ENCODE measurements at regions not wholly inside any gene's neighbourhood (a gene's known extent, or its start where the extent isn't known, plus 50 kb on each side); places are given as distances from the start of the nearest gene placed in this dataset.

GRCh38 chr4:182179105-182179504 is 64.1 kb upstream of the TENM3 start:
- H3K9me2 ChIP-seq (replicated peaks; ENCODE audit: insufficient read depth, low read length): no peaks in the 10 kb centered on the region
- no peaks in the 10 kb centered on the region for H3K36me3 ChIP-seq (replicated peaks; ENCODE audit: insufficient read depth, low read length)
- no peaks in the 10 kb centered on the region for H3K79me2 ChIP-seq (ENCODE audit: low read length)
- H4K20me1 ChIP-seq (ENCODE audit: insufficient read depth, low read length): no peaks in the 10 kb centered on the region
- no peak overlapping the region for H2AFZ ChIP-seq (ENCODE audit: low read length)
- H3K4me2 ChIP-seq (ENCODE audit: low read depth, low read length): no peak overlapping the region
- H3K9ac ChIP-seq (ENCODE audit: low read length): no peak overlapping the region
- no peaks in the 10 kb centered on the region for H3K9me3 ChIP-seq (replicated peaks; ENCODE audit: insufficient read depth, low read length)
- no peaks in the 10 kb centered on the region for H3K4me1 ChIP-seq (ENCODE audit: low read length)
- no peak for DNase-seq
- no peaks in the 10 kb centered on the region for H3K27me3 ChIP-seq (replicated peaks; ENCODE audit: insufficient read depth, low read length)
- TF ChIP-seq, protein P1, sequence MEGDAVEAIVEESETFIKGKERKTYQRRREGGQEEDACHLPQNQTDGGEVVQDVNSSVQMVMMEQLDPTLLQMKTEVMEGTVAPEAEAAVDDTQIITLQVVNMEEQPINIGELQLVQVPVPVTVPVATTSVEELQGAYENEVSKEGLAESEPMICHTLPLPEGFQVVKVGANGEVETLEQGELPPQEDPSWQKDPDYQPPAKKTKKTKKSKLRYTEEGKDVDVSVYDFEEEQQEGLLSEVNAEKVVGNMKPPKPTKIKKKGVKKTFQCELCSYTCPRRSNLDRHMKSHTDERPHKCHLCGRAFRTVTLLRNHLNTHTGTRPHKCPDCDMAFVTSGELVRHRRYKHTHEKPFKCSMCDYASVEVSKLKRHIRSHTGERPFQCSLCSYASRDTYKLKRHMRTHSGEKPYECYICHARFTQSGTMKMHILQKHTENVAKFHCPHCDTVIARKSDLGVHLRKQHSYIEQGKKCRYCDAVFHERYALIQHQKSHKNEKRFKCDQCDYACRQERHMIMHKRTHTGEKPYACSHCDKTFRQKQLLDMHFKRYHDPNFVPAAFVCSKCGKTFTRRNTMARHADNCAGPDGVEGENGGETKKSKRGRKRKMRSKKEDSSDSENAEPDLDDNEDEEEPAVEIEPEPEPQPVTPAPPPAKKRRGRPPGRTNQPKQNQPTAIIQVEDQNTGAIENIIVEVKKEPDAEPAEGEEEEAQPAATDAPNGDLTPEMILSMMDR (IDR thresholded peaks at IDR 0.05; ENCODE audit: low read length): no peak
- TF ChIP-seq EZH2 (optimal IDR thresholded peaks at IDR 0.05; ENCODE audit: low read depth, low read length) (no peak), EZH2phosphoT487 (IDR thresholded peaks at IDR 0.05; ENCODE audit: low read length) (no peak)
- H3K4me3 ChIP-seq (ENCODE audit: low read length): no peak overlapping the region
- H3K27ac ChIP-seq (ENCODE audit: low read length): no peak overlapping the region
- no peaks in the 10 kb centered on the region for H3F3A ChIP-seq (ENCODE audit: insufficient read depth, low read length)

DNA sequence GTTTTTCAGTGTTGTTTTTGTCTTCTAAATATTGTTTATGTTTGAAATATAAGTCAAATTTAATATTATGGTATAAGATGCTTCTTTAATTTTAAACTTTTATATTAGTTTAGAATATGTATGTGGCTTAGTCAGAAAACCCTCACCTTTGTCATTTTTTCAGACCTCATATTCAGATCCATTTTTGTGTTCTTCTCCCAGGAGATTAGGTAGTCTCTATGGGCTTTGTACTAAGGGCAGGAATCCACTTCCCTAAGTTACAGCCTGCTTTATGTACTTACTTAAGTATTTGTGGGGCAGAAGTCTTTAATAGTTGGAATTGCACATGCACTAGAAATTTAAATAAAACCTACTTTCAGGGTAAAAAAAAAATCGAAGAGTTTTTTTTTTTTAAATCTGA is 63.5 kb upstream of the TENM3 start:
- H3K79me2 ChIP-seq (ENCODE audit: low read length): no peaks in the 10 kb centered on the region
- H3K9ac ChIP-seq (ENCODE audit: low read length): no peak overlapping the region
- no peaks in the 10 kb centered on the region for H3K4me1 ChIP-seq (ENCODE audit: low read length)
- no peaks in the 10 kb centered on the region for H3F3A ChIP-seq (ENCODE audit: insufficient read depth, low read length)
- H3K4me3 ChIP-seq (ENCODE audit: low read length): no peak overlapping the region
- no peak overlapping the region for H3K27ac ChIP-seq (ENCODE audit: low read length)
- H3K36me3 ChIP-seq (replicated peaks; ENCODE audit: insufficient read depth, low read length): no peaks in the 10 kb centered on the region
- no peaks in the 10 kb centered on the region for H3K27me3 ChIP-seq (replicated peaks; ENCODE audit: insufficient read depth, low read length)
- no peak overlapping the region for H3K4me2 ChIP-seq (ENCODE audit: low read depth, low read length)
- H2AFZ ChIP-seq (ENCODE audit: low read length): no peak overlapping the region
- TF ChIP-seq, protein P1 (IDR thresholded peaks at IDR 0.05; ENCODE audit: low read length): no peak
- no peak for TF ChIP-seq EZH2phosphoT487 (IDR thresholded peaks at IDR 0.05; ENCODE audit: low read length)
- no peak for TF ChIP-seq EZH2 (optimal IDR thresholded peaks at IDR 0.05; ENCODE audit: low read depth, low read length)
- no peak for DNase-seq
- no peaks in the 10 kb centered on the region for H3K9me3 ChIP-seq (replicated peaks; ENCODE audit: insufficient read depth, low read length)
- no peaks in the 10 kb centered on the region for H4K20me1 ChIP-seq (ENCODE audit: insufficient read depth, low read length)
- no peaks in the 10 kb centered on the region for H3K9me2 ChIP-seq (replicated peaks; ENCODE audit: insufficient read depth, low read length)

DNA sequence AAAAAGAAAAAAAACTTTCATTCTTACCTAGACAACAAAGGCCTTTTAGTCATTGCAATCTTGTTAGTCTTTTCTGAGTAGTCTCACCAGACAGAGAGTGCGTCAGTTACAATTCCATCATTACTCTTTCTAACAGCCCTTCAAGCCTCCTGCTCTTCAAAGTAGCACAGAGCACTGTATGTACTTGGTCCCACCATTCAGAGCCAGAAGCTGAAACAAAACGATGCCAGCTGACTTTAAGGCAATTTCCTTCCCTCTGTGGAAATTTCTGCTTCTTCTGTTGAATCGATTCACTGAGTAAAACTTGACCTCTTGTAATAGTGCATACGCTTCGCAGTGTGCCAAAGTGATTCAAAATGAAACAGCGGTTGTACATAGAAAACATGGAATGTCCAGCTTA is 57.7 kb upstream of the TENM3 start:
- Histone ChIP-seq H4K20me1 (ENCODE audit: insufficient read depth, low read length) (no peaks in the 10 kb centered on the region), H3K27ac (ENCODE audit: low read length) (no peak overlapping the region), H3K4me1 (ENCODE audit: low read length) (no peaks in the 10 kb centered on the region), H3K9me3 (replicated peaks; ENCODE audit: insufficient read depth, low read length) (no peaks in the 10 kb centered on the region), H3K27me3 (replicated peaks; ENCODE audit: insufficient read depth, low read length) (no peaks in the 10 kb centered on the region), H3K4me2 (ENCODE audit: low read depth, low read length) (no peak overlapping the region), H3K79me2 (ENCODE audit: low read length) (no peaks in the 10 kb centered on the region), H2AFZ (ENCODE audit: low read length) (no peak overlapping the region), H3K9me2 (replicated peaks; ENCODE audit: insufficient read depth, low read length) (no peaks in the 10 kb centered on the region), H3K4me3 (ENCODE audit: low read length) (no peak overlapping the region), H3K9ac (ENCODE audit: low read length) (no peak overlapping the region), H3F3A (ENCODE audit: insufficient read depth, low read length) (no peaks in the 10 kb centered on the region), H3K36me3 (replicated peaks; ENCODE audit: insufficient read depth, low read length) (no peaks in the 10 kb centered on the region)
- TF ChIP-seq, protein P1 (IDR thresholded peaks at IDR 0.05; ENCODE audit: low read length): no peak
- TF ChIP-seq EZH2phosphoT487 (IDR thresholded peaks at IDR 0.05; ENCODE audit: low read length) (no peak), EZH2 (optimal IDR thresholded peaks at IDR 0.05; ENCODE audit: low read depth, low read length) (no peak)
- no peak for DNase-seq

Data from MM.1S (cell line).